DMS153 treated with DMSO at 0.1 percent for 48 hours (cell line): ENCODE measurements at regions not wholly inside any gene's neighbourhood (a gene's known extent, or its start where the extent isn't known, plus 50 kb on each side); places are given as distances from the start of the nearest gene placed in this dataset.

Experiments
- DNase-seq: peaks from one replicate; lab custom pipeline; 2025; ENCODE audit not compliant: unreplicated experiment; lab: John Stamatoyannopoulos, UW

DNA sequence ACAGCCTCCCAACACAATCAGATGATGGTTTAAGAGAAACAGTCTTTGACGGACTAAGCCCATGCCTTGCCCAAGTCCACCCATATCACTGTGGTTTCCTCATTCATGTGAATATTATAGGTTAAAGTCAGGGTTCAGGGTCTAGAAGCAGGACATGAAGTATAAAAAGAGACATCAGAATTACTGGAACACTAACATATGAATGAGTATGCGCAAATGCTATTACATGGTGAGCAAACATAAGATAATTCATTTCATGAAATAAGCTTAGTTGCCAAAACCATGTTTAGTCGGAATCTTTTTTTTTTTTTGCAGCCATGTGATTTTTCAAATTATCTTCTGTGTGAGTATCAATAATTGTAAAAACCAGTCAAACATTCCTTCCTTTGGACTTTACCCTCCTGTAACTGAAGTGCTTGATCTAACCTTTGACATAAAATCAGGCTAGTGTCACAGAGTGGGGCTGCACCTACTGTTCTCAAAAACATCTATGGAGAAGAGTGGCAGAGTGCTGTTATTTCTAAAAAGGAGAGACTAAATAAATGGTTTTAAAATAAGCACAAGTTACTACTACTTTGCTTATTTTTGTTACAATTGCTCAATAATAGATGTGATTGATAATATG lies 84.9 kb upstream of the NRIP1 start:
- no peak for DNase-seq

DNA sequence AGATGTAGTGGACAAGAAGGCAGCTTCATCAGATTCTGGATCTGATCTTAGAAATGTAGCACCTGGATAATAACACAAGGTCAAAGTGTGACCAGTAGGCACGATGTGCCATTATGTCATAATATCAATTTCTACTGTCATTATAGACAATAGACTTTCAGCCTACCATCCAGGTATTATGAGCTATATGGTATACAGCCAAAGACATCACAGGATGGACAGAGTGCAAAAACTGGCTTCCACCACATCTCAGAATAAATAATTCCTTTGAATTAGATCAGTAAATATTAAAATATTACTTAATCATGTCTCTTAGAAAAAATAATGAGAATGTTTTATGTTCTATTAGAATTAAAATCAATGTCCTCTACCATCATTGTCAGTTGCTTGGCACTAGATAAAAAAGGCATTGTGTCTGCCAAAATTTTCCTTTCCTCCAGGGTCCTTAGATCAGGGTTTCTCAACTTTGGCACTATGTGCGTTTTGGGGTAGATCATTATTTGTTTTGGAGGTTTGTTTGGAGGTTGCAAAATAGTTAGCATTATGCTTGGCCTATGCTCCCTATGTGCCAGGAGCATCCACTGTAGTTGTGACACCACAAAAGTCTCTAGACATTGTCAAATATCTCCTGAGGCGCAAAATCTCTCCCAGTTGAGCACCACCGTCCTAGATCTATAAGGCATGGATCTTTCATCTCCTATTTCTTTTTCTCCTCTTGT lies 86.7 kb upstream of the NRIP1 start:
- no peak for DNase-seq

DNA sequence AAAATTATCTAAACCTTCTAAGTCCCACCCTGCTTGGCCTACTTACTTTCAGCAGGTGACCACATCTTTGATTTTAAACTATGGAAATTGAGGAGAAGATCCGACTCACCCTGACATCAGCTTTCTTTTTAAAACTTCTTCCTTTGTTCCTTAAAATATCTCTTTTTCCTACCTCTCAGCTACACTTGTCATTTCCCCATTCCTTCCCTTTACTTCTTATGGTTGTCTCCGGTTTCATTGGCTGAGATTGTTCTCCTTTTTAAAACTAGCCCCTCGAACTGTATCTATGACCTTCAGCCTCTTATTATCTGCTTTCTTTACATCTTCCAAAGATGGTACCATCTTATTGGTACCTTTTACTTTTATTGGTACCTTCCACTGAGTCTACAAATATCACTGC lies 87.8 kb upstream of the NRIP1 start:
- no peak for DNase-seq

DNA sequence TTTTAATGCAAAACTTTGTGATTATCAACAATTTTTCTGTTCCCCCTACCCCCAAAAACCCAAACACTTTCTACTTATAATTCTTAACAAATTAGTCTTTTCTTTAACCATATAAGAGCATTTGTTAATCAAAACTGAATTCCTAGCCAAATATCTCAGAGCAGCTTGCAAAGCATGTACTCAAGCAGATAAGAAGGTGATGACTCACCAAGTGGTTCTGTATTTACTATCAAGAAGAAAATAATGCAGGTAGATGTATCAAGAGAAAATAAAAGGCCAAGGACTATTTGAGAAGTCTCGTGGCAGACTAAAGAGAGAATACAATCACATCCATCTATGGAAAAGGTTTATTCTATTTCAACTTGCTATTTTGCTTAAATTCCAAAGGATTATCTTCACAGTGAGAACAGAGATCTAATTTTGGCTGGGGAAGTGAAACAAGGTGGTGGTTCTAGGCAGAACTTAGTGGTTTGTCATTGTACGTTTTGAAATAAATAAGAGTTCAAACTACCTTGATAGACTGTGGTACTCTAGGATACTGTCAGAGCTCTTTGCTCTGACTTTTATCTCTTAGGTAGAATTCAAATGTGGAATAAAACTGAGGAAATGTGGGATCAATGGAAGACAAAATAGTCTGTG lies 94.7 kb upstream of the NRIP1 start:
- DNase-seq, result no peak

DNA sequence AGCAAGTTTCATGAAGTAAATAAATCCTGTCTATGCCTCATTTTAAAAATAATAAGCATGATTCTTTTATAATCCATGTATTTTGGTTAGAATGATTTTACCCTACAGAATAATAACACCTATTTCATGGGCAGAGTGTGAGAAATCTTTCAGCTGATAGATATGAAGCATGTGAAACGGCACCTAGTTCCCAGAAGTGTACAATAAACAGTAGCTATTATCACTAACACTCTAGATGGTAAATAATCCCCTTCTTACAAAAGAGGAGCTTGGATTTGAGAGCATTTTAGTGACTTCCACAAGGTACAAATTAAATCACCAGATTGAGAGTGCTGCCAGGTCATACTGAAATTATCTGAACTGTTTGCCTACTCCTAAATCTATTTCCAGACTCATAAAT lies 95.3 kb upstream of the NRIP1 start:
- DNase-seq, result no peak

DNA sequence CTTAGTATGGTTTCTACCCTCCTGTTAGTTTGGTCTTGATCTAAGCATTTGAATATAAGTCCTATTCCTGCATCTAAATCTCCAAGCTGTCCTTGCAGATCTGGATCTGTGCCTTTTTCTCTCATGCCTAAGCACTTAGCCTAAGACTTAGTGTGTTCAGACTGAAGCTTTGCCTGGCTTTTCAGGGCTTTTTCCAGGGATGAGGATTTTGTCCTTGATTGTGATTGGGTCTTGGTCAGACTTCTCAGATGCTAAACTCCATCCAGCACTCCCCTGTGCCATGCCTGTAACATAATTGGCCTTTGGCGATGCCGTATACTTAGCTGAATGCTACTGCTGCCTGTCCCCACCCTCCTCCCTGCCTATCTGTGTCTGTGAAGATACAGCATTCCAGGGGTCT lies 98.1 kb upstream of the NRIP1 start:
- no peak for DNase-seq

DNA sequence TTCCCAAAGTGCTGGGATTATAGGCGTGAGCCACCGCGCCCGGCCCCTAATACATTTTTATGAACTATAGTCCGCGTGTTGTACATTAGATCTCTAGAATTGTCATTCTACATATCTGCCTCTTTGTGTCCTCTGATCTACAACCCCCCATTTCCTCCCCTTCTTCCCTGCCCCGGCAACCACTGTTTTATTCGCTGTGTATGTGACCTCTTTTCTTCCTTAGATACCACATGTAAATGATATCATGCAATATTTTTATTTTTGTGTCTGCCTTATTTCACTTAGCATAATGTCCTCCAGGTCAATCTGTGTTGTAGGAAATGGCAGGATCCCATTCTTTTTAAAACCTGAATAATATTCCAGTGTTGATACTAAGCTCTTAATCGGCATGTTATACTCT lies 99.5 kb upstream of the NRIP1 start:
- DNase-seq, result no peak

DNA sequence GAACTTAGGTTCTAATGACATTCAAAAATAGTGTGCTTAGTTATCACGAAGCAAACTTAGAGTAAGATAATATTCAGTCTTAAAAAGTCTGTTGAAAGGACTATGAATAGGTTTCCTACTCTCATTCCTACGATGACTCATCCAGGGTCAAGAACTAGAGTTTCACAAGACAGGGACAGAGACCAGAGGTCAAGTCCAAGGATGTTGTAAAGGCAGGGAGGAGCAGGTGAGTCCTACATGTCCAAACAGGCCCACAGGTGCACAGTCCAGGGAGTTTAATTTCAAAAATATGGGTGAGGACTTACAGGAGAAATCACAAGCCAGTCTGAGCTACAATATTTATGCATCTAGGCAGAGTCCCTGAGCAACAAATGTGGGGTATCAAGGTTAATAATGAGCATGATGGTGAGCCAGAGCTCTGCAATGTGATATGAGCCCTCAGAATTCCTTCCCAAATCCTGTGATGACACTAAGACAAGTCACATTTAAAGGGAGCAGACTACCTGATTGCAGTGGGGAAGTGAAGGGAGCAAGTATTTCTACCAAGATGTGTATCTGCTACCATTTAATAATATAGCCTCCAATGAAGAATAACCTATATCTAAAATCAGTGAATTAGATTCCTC lies 100.0 kb upstream of the NRIP1 start:
- no peak for DNase-seq

DNA sequence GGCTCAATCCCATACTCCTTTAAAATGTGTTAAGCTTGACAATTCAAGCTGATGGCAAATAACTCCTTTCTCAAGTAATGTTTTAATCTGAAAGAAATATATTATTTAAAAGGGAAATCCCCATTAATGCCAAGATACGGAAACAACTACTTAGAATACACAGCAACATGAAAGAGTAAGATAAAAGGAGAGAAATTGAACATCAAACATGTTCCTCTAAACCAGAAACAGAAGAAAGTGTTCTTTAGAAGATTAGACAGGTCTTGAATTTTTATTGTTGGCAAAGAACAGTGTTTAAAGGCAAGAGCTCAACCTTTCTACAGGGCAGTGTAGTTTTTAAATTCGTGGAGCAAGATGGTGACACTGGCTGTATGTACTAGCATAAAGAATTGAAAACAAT lies 105.8 kb upstream of the NRIP1 start:
- no peak for DNase-seq

DNA sequence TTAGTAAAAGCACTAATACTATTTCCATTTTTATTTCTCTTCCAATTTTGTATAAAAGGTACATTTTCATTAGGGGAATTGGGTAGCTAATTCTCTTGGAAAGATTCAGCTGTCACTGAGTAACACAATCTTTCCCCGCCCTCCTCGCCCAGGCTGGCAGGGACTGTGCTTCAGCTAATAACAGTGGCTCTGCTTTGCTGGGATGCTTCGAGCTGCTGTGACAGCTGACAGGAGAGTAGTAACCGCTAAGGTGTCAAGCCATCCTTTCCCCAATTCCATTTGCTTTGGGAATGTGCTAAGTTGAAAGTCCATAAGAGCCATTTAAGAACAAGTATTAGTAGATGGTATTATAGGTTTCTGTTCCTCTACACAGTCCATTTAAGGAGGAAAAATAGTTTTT lies 106.7 kb upstream of the NRIP1 start:
- DNase-seq, result no peak

DNA sequence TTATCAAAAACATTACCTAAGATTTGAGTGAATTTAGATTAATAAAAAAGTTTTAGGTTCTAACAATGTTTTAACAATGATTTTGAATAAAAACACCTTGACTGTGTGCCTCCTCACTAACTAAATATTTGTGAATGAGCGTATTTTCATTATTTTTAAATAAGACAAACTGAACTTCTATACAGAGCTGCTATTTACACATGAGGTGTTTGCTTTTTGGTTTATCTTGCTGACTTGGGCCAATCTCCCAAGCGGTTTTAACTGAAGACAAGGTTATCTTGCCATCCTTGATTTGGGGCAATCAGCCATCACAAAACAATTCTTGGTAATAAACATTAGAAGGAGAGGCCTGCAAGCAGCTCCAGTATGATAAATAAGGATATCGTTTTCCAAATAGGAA lies 108.2 kb upstream of the NRIP1 start:
- no peak for DNase-seq

DNA sequence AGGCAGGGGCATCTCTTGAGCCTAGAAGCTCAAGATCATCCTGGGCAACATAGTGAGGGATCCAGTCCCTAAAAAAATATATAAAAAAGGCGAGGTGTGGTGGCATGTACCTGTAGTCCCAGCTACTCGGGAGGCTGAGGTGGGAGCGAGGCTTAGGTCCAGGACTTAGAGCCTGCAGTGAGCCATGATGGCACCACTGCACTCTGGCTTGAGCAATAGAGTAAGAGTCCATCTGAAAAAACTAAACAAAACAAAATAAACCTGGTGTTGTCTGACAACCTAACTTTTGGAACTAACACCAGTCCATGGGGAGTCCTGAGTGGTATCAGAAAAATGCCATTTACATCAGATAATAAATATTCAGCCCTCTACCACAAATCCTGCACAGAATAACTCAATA lies 110.1 kb upstream of the NRIP1 start:
- DNase-seq, result no peak

DNA sequence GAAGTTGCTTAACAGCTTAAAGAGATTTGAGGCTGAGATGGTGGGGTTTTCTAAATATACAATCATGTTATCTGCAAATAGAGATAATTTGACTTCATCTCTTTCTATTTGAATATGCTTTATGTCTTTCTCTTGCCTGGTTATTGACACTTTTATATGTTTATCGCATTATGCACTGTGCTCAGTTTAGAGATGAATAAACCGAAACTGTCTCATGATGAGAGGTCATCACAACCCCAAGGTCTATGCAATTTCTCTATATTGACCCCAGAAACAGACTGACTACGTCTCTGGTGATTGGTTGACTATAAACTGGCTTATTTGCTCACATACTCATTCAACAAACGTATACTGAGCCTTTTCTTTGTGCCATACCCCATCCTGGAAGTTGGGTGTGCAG lies 117.9 kb upstream of the NRIP1 start:
- no peak for DNase-seq

DNA sequence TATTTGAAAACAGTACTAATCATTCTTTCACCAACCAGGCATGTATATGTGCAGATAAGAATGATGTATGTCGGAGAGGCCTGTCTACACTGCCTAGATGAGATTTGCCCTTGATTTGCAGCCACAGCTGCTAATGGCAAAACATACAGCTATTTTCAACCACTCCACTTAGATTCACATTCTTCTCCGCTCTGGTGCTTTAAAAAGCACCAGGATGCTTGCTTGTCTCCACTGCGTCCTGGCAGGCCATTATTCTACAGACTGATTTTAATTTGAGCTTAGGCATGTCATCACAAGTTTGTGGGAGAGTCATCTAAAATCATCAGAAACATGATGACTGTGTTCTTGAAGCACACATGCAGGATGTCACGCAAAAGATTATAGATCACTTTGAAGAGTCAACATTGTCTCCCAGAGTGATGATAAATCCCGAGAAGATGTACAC lies 119.0 kb upstream of the NRIP1 start:
- no peak for DNase-seq

DNA sequence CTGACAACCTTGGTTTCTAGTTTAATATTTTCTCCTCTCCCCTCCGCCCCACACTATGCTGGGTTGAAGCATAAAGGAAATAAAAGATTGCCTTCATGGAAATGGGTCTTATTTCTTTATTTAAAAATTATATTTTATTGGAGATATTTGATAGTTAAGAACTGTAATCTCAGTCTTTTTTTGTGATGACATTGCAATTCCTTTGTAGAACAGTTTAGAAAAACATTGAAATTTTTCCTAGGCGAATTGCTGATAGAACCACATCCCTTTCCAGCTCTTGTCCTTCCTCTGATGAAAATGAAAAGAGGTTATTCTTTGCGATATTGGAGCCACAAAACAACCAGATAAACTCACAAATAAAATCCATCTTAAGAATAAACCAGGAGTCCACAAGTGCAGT lies 125.6 kb upstream of the NRIP1 start:
- DNase-seq, result no peak

DNA sequence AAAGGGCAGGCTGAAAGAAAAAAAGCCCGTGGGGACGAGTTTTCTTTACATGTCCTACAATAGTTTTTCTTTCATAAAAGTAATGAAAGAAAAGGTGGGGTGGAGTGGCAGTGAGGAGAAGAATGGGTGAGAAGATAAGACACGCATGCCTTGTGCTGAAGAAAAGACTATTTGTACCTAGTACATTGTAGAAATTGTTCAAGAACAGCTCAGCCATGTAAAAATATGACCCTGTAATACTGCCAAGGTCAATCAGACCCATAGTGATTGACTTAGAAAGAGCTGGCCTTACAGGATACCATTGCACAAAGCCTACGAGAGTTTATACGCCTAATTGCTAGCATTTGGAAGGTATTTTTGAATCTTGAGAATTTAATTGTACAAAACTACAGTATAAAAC lies 126.0 kb upstream of the NRIP1 start:
- no peak for DNase-seq

DNA sequence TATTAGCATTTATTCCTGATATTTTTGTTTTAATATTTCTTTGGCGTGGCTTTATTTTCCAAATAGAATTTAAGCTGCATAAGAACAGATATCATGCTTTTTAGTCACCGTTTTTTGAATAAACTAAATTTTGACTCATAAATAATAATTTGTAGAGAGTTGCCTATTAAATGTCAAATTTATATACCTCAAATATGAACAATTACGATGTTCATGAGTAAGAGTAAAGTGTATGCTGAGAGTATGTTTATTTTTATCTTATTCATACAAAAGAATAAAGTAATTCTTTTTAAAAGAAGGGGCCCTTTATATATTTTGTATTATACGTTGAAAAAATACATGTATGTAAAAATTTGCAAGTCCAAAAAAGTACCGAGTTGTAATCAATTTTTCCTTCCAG lies 126.5 kb upstream of the NRIP1 start:
- no peak for DNase-seq

DNA sequence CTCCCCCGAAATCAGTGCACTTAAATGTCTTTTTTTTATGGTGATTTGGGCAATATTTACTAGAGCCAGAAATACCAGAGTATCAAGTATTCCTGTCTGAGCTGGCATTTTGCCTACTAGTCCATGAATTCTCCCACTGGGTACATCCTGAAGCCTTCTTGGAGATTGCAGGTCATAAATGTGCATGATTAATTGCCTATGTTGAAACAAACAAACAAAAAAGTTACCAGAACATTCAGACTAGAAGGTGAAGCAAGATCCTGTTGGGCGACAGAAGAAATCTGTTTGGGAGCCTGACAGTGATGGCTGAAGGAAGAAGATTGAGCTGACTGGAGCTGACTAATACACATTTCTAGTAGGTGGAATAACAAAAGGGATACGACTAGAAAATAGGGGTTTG lies 127.4 kb upstream of the NRIP1 start:
- no peak for DNase-seq

DNA sequence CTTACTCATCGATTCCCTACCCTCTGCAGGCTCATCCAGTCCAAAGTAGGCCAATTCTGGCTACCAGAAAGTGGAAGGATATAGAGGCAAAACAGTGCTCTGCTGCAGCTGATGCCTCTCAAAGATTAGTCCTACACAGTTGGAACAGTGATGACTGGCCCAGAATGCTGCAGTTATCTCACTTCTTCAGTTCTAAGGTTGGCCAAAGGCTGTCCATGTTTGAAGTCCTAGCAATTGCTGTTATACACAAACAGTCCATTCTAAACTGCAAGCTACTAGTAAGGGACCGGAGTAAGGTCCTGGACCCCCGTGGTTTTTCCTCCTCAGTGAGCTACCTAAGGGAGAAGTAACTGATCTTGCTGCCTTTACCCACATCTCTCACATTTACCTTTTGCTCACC lies 129.1 kb upstream of the NRIP1 start:
- no peak for DNase-seq

DNA sequence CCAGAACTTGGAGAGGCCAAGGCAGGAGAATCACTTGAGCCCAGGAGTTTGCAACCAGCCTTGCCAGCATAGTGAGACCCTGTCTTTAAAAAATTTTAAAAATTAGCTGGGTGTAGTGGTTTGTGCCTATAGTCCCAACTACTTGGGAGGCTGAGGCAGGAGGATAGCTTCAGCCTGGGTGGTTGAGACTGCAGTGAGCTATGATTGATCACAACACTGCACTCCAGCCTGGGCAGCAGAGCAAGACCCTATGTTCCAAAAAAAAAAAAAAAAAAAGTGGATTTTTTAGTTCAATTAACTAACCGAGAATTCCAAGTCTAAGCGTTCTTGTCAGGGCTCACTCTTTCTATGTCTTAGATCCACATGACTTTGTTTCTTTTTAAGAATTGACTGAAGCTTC lies 130.3 kb upstream of the NRIP1 start:
- DNase-seq, result no peak

DNA sequence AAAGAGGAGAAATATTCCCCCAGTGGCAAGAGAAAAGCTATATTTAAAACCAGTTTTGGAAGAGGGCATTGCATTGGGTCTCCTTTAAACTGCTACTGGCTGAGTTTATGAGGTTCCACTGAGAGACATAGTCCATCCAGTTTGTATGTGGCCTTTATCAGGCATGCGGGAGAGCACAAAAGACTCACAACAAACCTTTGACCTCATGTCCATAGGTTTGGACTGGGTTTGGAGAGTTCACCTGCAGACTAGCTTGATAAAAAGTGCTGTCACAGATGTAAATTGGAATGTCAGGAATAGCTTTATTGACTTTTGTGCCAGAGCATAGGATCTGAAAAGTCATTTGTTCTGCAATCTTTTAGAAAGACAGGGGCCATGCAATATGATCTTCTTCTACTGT lies 131.0 kb upstream of the NRIP1 start:
- DNase-seq, result no peak

DNA sequence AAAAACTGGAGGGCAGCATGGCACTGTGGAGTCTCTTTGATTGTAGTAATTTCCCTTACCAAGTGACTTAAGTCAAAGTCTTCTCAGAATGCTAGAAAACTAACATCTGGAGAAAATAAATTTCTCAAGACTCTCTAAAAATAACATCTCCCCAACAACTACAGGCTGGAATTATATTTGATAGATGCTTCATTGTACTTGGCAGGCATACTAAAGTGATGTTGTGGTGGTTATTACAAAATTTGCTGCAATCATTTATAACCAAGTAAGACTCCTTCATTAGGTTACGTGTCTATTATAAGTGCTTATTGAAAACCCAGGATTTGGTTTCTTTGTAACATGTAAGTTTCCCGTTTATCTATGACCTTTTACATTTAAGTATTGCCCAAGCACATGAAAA lies 132.9 kb upstream of the NRIP1 start:
- DNase-seq, result no peak
